Caco-2 (cell line): ENCODE measurements at regions not wholly inside any gene's neighbourhood (a gene's known extent, or its start where the extent isn't known, plus 50 kb on each side); places are given as distances from the start of the nearest gene placed in this dataset.

Source experiments
- BruUV-seq: library from RNA; stranded (reverse); fragments of 400-500 nt; replicated peaks from 2 replicates; lab custom pipeline; 2021; lab: Mats Ljungman, UMichigan
- CTCF ChIA-PET: fragments of 300-600 bp; sonication (Branson Sonifier 250); formaldehyde crosslinking; loops from one replicate; lab custom pipeline; 2022; ENCODE audit warnings: antibody characterized with exemption; lab: Charles Lee
- POLR2A ChIA-PET: fragments of 300-600 bp; sonication (Branson Sonifier 250); formaldehyde crosslinking; loops from one replicate; lab custom pipeline; 2022; ENCODE audit warnings: antibody characterized with exemption; lab: Charles Lee
- DNase-seq, 2 experiments: peaks; one replicate each; pipeline versions ENCODE4 v3.0.0 to v3.0.0-alpha.2; 2020 to 2022
- H3K27me3 ChIP-seq: replicated peaks from 2 replicates; pipeline ENCODE4 v1.6.0; 2011; ENCODE audit warnings: low read length; ENCODE audit not compliant: control insufficient read depth, insufficient read depth
- H3K36me3 ChIP-seq: 2 replicates; pipeline ENCODE4 v1.5.1; 2011; ENCODE audit warnings: low read length; ENCODE audit not compliant: control insufficient read depth, insufficient read depth
- H3K4me1 ChIP-seq: fragments of 250-450 bp; sonication (Bioruptor Pico); 2 replicates; pipeline ENCODE4 v1.5.1; 2020; ENCODE audit warnings: mild to moderate bottlenecking
- H3K4me3 ChIP-seq: 2 replicates; pipeline ENCODE4 v1.5.1; 2011; ENCODE audit warnings: low read depth, mild to moderate bottlenecking, control low read depth, low read length
- H3K9me3 ChIP-seq: fragments of 250-450 bp; sonication (Bioruptor Pico); 2 replicates; pipeline ENCODE4 v1.5.1; 2020; ENCODE audit warnings: mild to moderate bottlenecking, moderate library complexity
- H3K27ac Mint-ChIP-seq: one replicate; pipeline ENCODE4 v1.8.0; 2022; ENCODE audit warnings: mixed read lengths; ENCODE audit not compliant: unreplicated experiment
- H3K27me3 Mint-ChIP-seq: one replicate; pipeline ENCODE4 v1.8.0; 2022; ENCODE audit warnings: mixed read lengths; ENCODE audit not compliant: insufficient read depth, unreplicated experiment
- H3K36me3 Mint-ChIP-seq: one replicate; pipeline ENCODE4 v1.8.0; 2022; ENCODE audit warnings: mild to moderate bottlenecking, mixed read lengths; ENCODE audit not compliant: insufficient read depth, unreplicated experiment
- H3K4me1 Mint-ChIP-seq: one replicate; pipeline ENCODE4 v1.8.0; 2022; ENCODE audit warnings: low read depth, mixed read lengths; ENCODE audit not compliant: unreplicated experiment
- H3K4me3 Mint-ChIP-seq: one replicate; pipeline ENCODE4 v1.8.0; 2022; ENCODE audit warnings: mild to moderate bottlenecking, moderate library complexity, mixed read lengths; ENCODE audit not compliant: unreplicated experiment
- H3K9me3 Mint-ChIP-seq: one replicate; pipeline ENCODE4 v1.8.0; 2022; ENCODE audit warnings: mixed read lengths; ENCODE audit not compliant: unreplicated experiment
- CTCF ChIP-seq, 2 experiments: fragments of 200-600 bp in 1 of 2; IDR thresholded peaks; 1 replicate in 1 of 2; 2 replicates in 1 of 2; pipeline versions ENCODE4 v1.5.1 to v1.8.0; 2011 to 2022; ENCODE audit warnings: antibody characterized with exemption in 1 of 2, control low read depth in 1 of 2, inconsistent platforms in 1 of 2, low read depth in 1 of 2, low read length in 1 of 2, mild to moderate bottlenecking in 1 of 2, moderate library complexity in 1 of 2; ENCODE audit not compliant: insufficient read depth in 1 of 2, severe bottlenecking in 1 of 2, unreplicated experiment in 1 of 2
- intact Hi-C: fragments of 100-400 bp; cut with micrococcal nuclease; formaldehyde crosslinking; loops from one replicate; pipeline ENCODE4 v1.10.0; 2022; ENCODE audit not compliant: unreplicated experiment

DNA sequence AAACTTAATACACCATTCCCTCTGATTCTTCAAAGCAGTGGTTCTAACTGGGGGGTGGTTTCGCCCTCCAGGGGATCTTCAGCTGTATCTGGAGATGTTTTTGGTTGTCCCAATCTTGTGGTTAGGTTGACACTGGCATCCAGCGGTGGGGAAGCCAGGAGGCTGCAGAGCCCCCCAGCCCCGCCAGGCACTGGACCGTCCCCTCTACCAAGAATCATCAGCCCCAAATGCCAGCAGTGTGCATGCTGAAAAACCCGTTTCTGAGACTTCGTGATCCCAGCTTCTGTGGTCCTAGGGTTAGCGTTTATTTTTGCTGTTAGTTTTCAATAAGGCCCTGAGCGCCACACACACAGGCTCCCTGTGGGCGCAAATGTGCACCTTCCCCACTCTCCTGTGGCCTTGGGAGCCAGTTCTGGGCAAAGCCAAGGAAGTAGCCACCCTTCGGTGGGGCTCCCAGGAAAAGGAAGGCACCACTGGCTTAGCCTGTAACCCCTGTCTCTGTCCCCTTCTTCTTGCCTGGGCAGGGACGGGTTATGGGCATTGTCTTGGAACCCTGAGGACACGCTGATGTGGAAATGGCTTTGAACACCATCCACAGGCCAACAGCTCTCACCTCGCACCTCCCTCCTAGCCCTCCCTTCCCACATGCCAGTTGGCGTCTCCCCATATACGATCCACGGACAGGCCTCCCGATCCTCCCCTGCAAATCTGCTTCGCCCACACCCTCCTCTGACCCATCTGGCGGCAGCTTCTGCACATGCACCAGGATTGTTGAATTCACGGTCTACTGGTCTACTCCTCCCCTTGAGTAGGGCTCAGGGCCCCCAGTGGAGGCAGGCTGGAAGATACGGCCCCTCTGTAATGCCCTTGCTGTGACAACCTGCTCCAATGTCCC, 71.4 kb upstream of the CCND1 start:
- BruUV-seq = no TSS peak
- DNase-seq = no peak
- ChIA-PET POLR2A (no interaction called here), CTCF (no interaction called here)
- intact Hi-C loops = no loop called here
- Histone ChIP-seq H3K36me3 (no peaks in the 10 kb centered on the region), H3K27me3 (no peaks in the 10 kb centered on the region), H3K4me3 (no peak overlapping the region), H3K9me3 (peaks cover 3% of the 10 kb centered on the region; the same call in 1 of the 2 replicates), H3K4me1 (no peaks in the 10 kb centered on the region)
- Mint-ChIP-seq H3K27ac (no peak overlapping the region), H3K27me3 (no peaks in the 10 kb centered on the region), H3K36me3 (no peaks in the 10 kb centered on the region), H3K4me1 (no peaks in the 10 kb centered on the region), H3K4me3 (no peak overlapping the region), H3K9me3 (no peaks in the 10 kb centered on the region)
- no peak for TF ChIP-seq CTCF (IDR thresholded peaks at IDR 0.05; ENCODE audit: insufficient read depth in 1 of 2, low read depth in 1 of 2, low read length in 1 of 2, severe bottlenecking in 1 of 2, unreplicated experiment in 1 of 2)

DNA sequence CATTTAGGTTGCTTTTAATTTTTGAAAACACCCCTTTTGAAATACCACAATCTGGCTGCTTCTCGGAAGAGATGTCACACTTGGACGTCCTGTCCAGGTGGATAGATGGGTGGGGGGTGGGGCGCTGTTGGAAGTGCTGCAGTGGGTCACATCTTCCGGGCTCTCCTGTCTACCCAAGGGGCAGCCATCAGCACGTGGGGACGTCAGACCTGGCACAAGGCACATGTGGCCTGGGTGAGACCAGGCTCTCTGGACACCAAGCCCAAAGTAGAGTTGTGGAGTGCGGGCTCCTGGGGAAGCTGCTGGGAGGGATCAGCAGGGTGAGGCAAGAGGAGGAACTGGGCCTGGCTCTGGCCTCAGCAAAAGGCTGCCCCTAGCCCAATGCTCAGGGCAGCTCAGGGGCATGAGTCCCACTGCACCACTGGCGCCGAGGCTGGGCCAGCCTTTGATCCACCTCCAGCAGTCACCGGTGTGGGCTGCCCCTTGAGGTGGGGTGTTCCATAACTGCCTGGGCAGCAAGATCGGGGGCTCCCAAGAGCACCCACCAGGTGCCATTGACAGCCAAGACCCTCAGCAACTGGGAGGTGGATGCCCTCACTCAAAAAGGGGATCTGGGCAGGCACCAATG, 68.6 kb upstream of the CCND1 start:
- Mint-ChIP-seq H3K27me3 (no peaks in the 10 kb centered on the region), H3K27ac (no peak overlapping the region), H3K4me1 (peaks cover 10% of the 10 kb centered on the region), H3K9me3 (no peaks in the 10 kb centered on the region), H3K36me3 (no peaks in the 10 kb centered on the region), H3K4me3 (no peak overlapping the region)
- H3K4me1 ChIP-seq = peaks cover 20% of the 10 kb centered on the region
- DNase-seq = no peak
- no peak for TF ChIP-seq CTCF (IDR thresholded peaks at IDR 0.05; ENCODE audit: insufficient read depth in 1 of 2, low read depth in 1 of 2, low read length in 1 of 2, severe bottlenecking in 1 of 2, unreplicated experiment in 1 of 2)
- BruUV-seq = no TSS peak
- no peak overlapping the region for H3K4me3 ChIP-seq
- intact Hi-C loops = no loop called here
- no peaks in the 10 kb centered on the region for H3K27me3 ChIP-seq
- no peaks in the 10 kb centered on the region for H3K9me3 ChIP-seq
- CTCF ChIA-PET = no interaction called here
- POLR2A ChIA-PET = no interaction called here
- H3K36me3 ChIP-seq = no peaks in the 10 kb centered on the region

- H3K36me3 Mint-ChIP-seq = no peaks in the 10 kb centered on the region
- DNase-seq = no peak
- ChIA-PET CTCF (no interaction called here), POLR2A (no interaction called here)
- TF ChIP-seq CTCF (IDR thresholded peaks at IDR 0.05; ENCODE audit: insufficient read depth in 1 of 2, low read depth in 1 of 2, low read length in 1 of 2, severe bottlenecking in 1 of 2, unreplicated experiment in 1 of 2) = no peak
- Histone ChIP-seq H3K4me1 (peaks cover 20% of the 10 kb centered on the region), H3K9me3 (no peaks in the 10 kb centered on the region), H3K4me3 (no peak overlapping the region), H3K36me3 (no peaks in the 10 kb centered on the region), H3K27me3 (no peaks in the 10 kb centered on the region)
- H3K27ac Mint-ChIP-seq = no peak overlapping the region
- H3K9me3 Mint-ChIP-seq = no peaks in the 10 kb centered on the region
- BruUV-seq = no TSS peak
- intact Hi-C loops = no loop called here
- H3K4me1 Mint-ChIP-seq = peaks cover 10% of the 10 kb centered on the region
- no peak overlapping the region for H3K4me3 Mint-ChIP-seq
- H3K27me3 Mint-ChIP-seq = no peaks in the 10 kb centered on the region
Measured at GRCh38 chr11:69572861-69573260, 68.1 kb upstream of the CCND1 start.
